ENCODE measurements at regions not wholly inside any gene's neighbourhood (a gene's known extent, or its start where the extent isn't known, plus 50 kb on each side); places are given as distances from the start of the nearest gene placed in this dataset.
"Not testable (repeated sequence)": the region's sequence is repeated elsewhere in the genome, so short reads cannot be mapped to it uniquely, and the experiment has no call there.

- H3K4me3 ChIP-seq: no peak overlapping the region
- H3K27me3 ChIP-seq: no peaks in the 10 kb centered on the region
- peaks cover 2% of the 10 kb centered on the region; the same call in 1 of the 2 replicates for H3K9me3 ChIP-seq
- no peaks in the 10 kb centered on the region for H3K36me3 ChIP-seq
- no peak for TF ChIP-seq Cebpa-rat (IDR thresholded peaks at IDR 0.05)
- no peak overlapping the region for H3K9ac ChIP-seq
- peaks cover 72% of the 10 kb centered on the region for H3K4me1 ChIP-seq
- H4K20me1 ChIP-seq: no peaks in the 10 kb centered on the region
- no peak overlapping the region; the same call in 1 of the 2 replicates for H3K4me2 ChIP-seq
- H3K27ac ChIP-seq: no peak overlapping the region
Observed at GRCh38 chr15:53122818-53123217, 332.7 kb upstream of the ONECUT1 start.

- H4K20me1 ChIP-seq, H3K4me3 ChIP-seq, H3K4me2 ChIP-seq, H3K27me3 ChIP-seq, H3K27ac ChIP-seq, H3K9me3 ChIP-seq, H3K36me3 ChIP-seq, H3K9ac ChIP-seq: not testable (repeated sequence)
- H3K4me1 ChIP-seq: peaks cover 37% of the 10 kb centered on the region
Observed at GRCh38 chr15:53116915-53117314, 326.8 kb upstream of the ONECUT1 start.

GRCh38 chr15:53116169-53116568 is 326.0 kb upstream of the ONECUT1 start:
- Histone ChIP-seq H4K20me1 (no peaks in the 10 kb centered on the region), H3K4me1 (peaks cover 29% of the 10 kb centered on the region), H3K4me2 (no peak overlapping the region), H3K4me3 (no peak overlapping the region), H3K9me3 (peaks cover 8% of the 10 kb centered on the region; the same call in 1 of the 2 replicates), H3K9ac (no peak overlapping the region), H3K27ac (no peak overlapping the region), H3K36me3 (no peaks in the 10 kb centered on the region), H3K27me3 (no peaks in the 10 kb centered on the region)
- TF ChIP-seq Cebpa-rat (IDR thresholded peaks at IDR 0.05): no peak

GRCh38 chr15:53115563-53115962 is 325.4 kb upstream of the ONECUT1 start:
- no peak for TF ChIP-seq Cebpa-rat (IDR thresholded peaks at IDR 0.05)
- Histone ChIP-seq H3K9ac (no peak overlapping the region), H3K27me3 (no peaks in the 10 kb centered on the region), H3K4me3 (no peak overlapping the region), H3K9me3 (peaks cover 8% of the 10 kb centered on the region; the same call in 1 of the 2 replicates), H4K20me1 (no peaks in the 10 kb centered on the region), H3K36me3 (no peaks in the 10 kb centered on the region), H3K4me1 (peaks cover 23% of the 10 kb centered on the region), H3K27ac (no peak overlapping the region), H3K4me2 (no peak overlapping the region)

- Histone ChIP-seq H3K9ac (no peak overlapping the region), H3K4me2 (no peak overlapping the region), H3K36me3 (no peaks in the 10 kb centered on the region), H3K9me3 (peaks cover 8% of the 10 kb centered on the region; the same call in 1 of the 2 replicates), H3K4me1 (peaks cover 17% of the 10 kb centered on the region), H3K27ac (no peak overlapping the region), H3K4me3 (no peak overlapping the region), H3K27me3 (no peaks in the 10 kb centered on the region), H4K20me1 (no peaks in the 10 kb centered on the region)
- TF ChIP-seq Cebpa-rat (IDR thresholded peaks at IDR 0.05): no peak
Observed at GRCh38 chr15:53114960-53115359, 324.8 kb upstream of the ONECUT1 start.

GRCh38 chr15:53110999-53111398 is 320.9 kb upstream of the ONECUT1 start:
- Histone ChIP-seq H3K36me3 (no peaks in the 10 kb centered on the region), H3K27me3 (no peaks in the 10 kb centered on the region), H3K4me1 (no peaks in the 10 kb centered on the region), H3K4me3 (no peak overlapping the region), H4K20me1 (no peaks in the 10 kb centered on the region), H3K9ac (no peak overlapping the region), H3K4me2 (no peak overlapping the region), H3K27ac (no peak overlapping the region), H3K9me3 (peaks cover under 1% of the 10 kb centered on the region; the same call in 1 of the 2 replicates)
- TF ChIP-seq Cebpa-rat (IDR thresholded peaks at IDR 0.05): no peak

GRCh38 chr15:53108319-53108718 is 318.2 kb upstream of the ONECUT1 start:
- no peak overlapping the region for H3K4me3 ChIP-seq
- no peak overlapping the region for H3K9ac ChIP-seq
- no peaks in the 10 kb centered on the region for H3K4me1 ChIP-seq
- no peaks in the 10 kb centered on the region for H3K27me3 ChIP-seq
- no peak for TF ChIP-seq Cebpa-rat (IDR thresholded peaks at IDR 0.05)
- no peak overlapping the region for H3K27ac ChIP-seq
- H3K9me3 ChIP-seq: no peaks in the 10 kb centered on the region
- no peaks in the 10 kb centered on the region for H4K20me1 ChIP-seq
- H3K36me3 ChIP-seq: no peaks in the 10 kb centered on the region
- no peak overlapping the region for H3K4me2 ChIP-seq

- Histone ChIP-seq H3K4me1 (no peaks in the 10 kb centered on the region), H3K36me3 (no peaks in the 10 kb centered on the region), H4K20me1 (no peaks in the 10 kb centered on the region), H3K4me2 (no peak overlapping the region), H3K9me3 (no peaks in the 10 kb centered on the region), H3K27me3 (no peaks in the 10 kb centered on the region), H3K27ac (no peak overlapping the region), H3K9ac (no peak overlapping the region), H3K4me3 (no peak overlapping the region)
- no peak for TF ChIP-seq Cebpa-rat (IDR thresholded peaks at IDR 0.05)
Observed at GRCh38 chr15:53107855-53108254, 317.7 kb upstream of the ONECUT1 start.

- Histone ChIP-seq H3K9me3 (no peaks in the 10 kb centered on the region), H3K4me2 (no peak overlapping the region), H3K4me1 (no peaks in the 10 kb centered on the region), H3K9ac (no peak overlapping the region), H3K4me3 (no peak overlapping the region), H3K27me3 (no peaks in the 10 kb centered on the region), H4K20me1 (no peaks in the 10 kb centered on the region), H3K27ac (no peak overlapping the region), H3K36me3 (no peaks in the 10 kb centered on the region)
- no peak for TF ChIP-seq Cebpa-rat (IDR thresholded peaks at IDR 0.05)
Observed at GRCh38 chr15:53106505-53107286, 316.6 kb upstream of the ONECUT1 start.

GRCh38 chr15:53102483-53102882 is 312.3 kb upstream of the ONECUT1 start:
- Histone ChIP-seq H3K9ac (no peak overlapping the region), H3K4me1 (no peaks in the 10 kb centered on the region), H3K9me3 (0 out of 2 replicates have a peak, but pooled peaks cover 3% of the 10 kb centered on the region), H3K27ac (no peak overlapping the region), H3K4me2 (no peak overlapping the region), H4K20me1 (no peaks in the 10 kb centered on the region), H3K36me3 (no peaks in the 10 kb centered on the region), H3K4me3 (no peak overlapping the region), H3K27me3 (no peaks in the 10 kb centered on the region)
- no peak for TF ChIP-seq Cebpa-rat (IDR thresholded peaks at IDR 0.05)
